Umbilical cord (tissue), 1 donor: ENCODE measurements at regions not wholly inside any gene's neighbourhood (a gene's known extent, or its start where the extent isn't known, plus 50 kb on each side); places are given as distances from the start of the nearest gene placed in this dataset.

ENCODE experiments used
- DNase-seq: peaks from one replicate; pipeline ENCODE4 v3.0.0-alpha.2; 2015; ENCODE audit warnings: low spot score

DNA sequence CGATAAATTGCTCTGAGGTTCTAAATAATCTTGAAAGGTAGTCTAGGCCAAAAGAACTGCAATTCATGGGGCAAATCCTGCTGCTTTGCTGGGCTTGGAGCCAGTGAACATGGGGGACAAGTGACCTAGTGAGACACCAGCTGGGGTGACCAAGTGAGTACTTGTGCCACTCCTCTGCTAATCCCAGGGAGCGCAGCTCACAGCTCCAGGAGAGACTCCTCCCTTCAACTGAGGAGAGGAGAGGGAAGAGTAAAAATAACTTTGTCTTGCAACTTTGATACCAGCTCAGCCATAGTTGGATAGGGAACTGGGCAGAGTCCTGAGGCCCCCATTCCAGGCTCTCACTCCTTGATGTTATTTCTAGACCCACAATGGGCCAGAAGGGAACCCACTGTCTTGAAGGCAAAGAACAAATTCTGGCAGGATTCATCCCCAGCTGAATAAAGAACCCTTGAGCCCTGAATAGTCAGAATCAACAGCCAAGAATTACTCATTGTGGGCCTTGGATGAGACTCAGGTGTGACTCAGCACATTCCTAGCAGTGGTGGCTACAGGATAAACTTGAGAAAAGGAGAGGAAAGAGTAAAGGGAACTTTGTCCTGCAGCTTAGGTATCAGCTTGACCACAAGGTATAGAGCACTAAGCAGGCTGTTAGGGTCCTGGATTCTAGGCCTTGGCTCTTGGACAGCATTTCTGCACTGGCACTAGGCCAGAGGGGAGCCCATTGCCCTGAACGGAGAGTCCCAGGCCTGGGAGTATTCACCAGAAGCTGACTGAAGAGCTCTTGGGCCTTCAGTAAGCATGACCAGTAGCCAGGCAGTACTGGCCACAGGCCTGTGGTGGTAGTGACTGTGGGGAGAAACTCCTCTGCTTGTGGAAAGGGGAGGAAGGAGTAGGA lies 288.3 kb upstream of the CDH18 start:
- DNase-seq, result no peak

DNA sequence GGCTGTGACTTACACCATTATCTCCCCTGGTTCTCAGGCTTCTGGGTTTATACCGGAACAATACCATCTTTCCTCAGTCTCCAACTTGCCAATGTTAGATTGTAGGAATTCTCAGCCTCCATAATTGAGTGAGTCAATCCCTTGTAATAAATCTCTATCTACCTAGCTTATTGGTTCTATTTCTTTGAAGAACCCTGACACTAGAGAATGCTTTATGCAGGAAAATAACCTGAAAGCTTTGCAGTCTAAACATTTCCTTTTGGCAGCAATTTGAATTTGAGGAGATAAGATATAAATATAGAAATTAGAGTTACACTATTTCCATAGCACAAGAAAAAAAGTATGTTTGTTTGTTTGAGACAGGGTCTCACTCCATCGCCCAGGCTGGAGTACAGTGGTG lies 278.1 kb upstream of the CDH18 start:
- DNase-seq, result no peak

DNA sequence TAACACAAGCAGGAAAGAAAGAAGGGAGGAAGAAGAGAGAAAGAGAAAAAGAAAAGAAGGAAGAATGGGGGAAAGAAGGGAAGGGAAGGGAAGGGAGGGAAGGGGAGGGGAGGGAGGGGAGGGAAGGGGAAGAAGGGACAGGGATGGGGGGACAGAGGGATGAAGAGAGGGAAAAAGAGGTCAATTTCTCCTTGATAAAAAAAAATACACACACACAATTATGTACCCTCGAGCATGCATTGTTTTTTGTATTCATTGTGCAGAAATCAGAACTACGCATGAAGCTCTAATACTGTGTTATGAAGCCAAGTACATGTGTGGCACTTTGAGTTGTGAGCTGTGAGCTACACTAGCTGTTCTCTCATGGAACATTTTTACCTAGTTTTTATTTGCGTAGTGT lies 274.9 kb upstream of the CDH18 start:
- DNase-seq, result no peak

DNA sequence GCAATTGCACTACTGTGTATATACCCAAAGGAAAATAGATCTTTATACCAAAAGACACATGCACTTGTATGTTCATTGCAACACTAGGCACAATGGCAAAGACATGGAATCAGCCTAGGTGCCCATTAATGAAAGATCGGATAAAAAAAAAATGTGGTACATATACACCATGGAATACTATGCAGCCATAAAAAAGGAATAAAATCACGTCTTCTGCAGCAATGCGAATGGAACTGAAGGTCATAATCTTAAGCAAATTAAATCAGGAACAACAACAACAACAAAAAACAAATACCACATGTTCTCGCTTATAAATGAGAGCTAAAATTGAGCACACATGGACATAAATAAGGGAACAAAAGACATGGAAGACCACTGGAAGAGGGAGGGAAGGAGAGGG lies 266.7 kb upstream of the CDH18 start:
- no peak for DNase-seq

- DNase-seq, result peak; percentile 59
Observed at GRCh38 chr5:20248118-20248517, 260.1 kb upstream of the CDH18 start.

- DNase-seq, result no peak
Observed at GRCh38 chr5:20245432-20245974, 257.5 kb upstream of the CDH18 start.

- DNase-seq, result no peak
Observed at GRCh38 chr5:20241351-20241750, 253.4 kb upstream of the CDH18 start.

GRCh38 chr5:20231040-20231439 lies 243.0 kb upstream of the CDH18 start:
- no peak for DNase-seq

- no peak for DNase-seq
Observed at GRCh38 chr5:20230010-20230409, 242.0 kb upstream of the CDH18 start.

DNA sequence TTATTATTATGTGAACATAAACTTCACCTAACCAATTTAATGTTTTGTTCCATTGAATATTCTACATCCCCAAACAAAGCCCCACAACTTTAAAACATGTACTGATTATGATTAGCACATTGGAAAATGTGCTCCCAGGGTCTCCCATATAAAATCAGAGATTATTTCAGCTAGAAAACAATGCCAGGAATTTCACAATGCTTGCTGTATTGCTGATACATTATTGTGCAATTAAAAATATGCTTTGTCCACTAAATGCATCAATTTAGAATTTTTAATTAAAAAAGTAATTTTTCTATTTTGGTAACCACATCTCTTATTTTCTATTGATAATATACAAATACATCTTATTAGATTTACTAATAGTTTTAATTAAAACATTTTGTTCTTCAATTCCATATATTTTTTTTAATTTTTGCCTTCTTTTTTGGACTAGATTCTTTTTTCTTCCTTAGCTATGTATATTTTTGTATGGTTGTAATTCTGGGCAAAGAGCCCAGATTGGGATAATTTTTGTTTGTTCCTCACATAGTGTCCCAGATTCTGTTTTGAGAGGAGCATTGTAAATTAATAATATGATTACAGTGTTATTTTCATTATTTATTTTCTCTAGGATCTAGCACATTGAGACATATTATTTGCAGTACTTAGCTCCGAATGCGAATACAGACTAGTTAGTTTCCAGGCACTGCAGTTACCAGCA lies 241.5 kb upstream of the CDH18 start:
- DNase-seq, result no peak

- DNase-seq, result no peak
Observed at GRCh38 chr5:20224966-20225365, 237.0 kb upstream of the CDH18 start.

GRCh38 chr5:20224046-20224445 lies 236.0 kb upstream of the CDH18 start:
- peak; percentile 27 for DNase-seq

- no peak for DNase-seq
Observed at GRCh38 chr5:20223451-20223850, 235.5 kb upstream of the CDH18 start.

DNA sequence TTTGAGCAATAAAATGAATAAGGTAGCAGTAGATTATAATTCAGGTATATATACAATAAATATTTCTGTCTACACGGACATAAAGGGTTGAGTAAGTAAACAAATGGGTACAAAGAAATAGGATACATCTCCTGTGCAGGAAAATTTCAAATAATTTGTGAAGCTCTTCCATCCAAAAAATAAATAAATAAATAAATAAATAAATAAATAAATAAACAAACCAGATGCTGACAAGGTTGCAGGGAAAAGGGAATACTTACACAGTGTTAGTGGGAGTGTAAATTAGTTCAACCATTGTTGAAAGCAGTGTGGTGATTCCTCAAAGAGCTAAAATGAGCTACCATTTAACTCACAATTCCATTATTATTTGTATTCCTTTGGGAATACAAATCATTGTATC lies 227.3 kb upstream of the CDH18 start:
- DNase-seq, result no peak

GRCh38 chr5:20213803-20214202 lies 225.8 kb upstream of the CDH18 start:
- DNase-seq, result no peak

GRCh38 chr5:20212701-20213100 lies 224.7 kb upstream of the CDH18 start:
- DNase-seq, result no peak

DNA sequence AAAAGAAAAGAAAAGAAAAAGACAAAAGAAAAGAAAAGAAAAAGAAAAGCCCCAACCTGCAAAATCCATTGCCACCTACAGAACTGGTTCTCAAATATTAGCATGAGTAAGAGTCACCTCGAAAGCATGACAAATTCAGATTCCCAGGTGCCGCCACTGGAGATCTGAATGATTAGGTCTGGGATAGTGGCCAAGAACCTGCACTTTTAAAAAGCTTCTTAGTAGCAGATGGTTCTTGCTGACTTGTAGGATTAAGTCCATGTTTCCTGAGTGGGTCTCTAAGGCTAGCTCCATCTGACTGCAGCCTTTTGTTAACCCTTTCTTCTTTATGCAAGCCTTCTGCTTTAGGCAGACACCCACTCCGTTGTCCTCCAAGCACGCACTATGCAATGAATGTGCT lies 178.5 kb upstream of the CDH18 start:
- peak; percentile 1 for DNase-seq

DNA sequence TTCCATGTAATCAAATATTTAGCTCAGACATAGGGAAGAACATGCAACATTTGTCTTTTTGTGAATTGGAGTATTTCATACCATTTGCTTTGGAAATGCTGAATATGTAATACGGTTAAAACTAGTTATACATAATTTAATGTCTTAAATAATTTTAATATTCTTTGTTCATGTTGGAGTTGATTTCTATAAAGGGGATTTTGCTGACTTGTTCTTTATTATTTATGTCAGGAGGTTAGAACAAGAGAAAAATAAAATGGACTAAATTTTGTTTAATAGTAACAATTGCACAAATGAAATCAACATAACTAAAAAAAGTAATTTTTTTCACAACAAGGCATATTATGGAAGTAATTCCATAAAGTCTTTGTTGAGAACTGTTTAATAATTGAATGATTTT lies 170.0 kb upstream of the CDH18 start:
- no peak for DNase-seq

DNA sequence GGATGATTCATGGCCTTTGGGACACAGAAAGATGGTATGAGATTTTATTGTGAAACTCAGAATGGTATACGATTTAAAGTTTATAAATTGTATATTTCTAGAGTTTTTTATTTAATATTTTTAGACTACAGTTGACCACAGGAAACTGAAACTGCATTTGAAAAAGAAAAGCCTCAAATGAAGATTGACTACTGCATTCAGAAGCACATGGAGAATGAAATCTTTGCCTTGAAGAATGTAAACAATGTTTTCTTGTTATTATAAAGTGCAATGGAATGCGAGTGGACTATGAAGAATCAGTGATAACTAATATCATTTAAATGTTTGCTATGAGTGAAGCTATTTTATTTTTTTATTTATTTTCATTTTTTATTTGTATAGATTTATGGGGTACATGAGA lies 169.1 kb upstream of the CDH18 start:
- no peak for DNase-seq

DNA sequence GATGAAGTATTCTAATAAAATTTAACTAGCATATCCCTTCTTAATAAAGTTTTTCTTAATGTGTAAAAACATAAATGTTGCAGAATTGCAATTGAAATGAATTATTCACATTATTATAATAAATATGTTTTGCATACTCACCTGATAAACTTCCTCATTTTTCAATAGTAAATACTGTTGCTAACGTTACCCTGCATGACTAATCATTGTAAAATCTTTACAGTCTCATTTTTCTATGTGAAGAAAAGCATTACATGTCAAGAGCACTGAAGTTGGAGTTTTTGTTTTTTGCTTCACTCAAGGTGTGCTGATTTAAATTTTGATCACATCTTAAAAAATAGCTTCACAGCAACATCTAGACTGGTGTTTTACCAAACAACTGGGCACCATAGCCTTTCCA lies 157.2 kb upstream of the CDH18 start:
- no peak for DNase-seq

DNA sequence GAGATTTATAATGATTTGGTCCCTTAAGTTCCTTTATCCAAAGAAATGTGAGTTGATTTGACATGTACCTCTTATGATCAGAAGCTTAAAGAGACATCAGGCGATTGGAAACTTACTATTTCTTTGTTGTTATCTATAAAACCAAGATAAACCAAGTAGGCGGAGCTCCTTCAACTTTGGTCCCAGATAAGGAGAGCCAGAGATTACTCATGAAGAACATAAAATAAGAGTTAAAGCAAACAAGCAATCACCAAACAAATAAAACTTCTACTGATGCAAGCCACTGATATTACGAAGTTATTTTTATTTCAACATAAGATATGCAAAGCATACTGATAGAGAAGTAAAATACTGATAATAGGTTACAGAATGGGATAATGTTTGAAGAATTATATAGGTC lies 141.5 kb upstream of the CDH18 start:
- no peak for DNase-seq

GRCh38 chr5:20128343-20128742 lies 140.3 kb upstream of the CDH18 start:
- no peak for DNase-seq

- no peak for DNase-seq
Observed at GRCh38 chr5:20114526-20114925, 126.5 kb upstream of the CDH18 start.
